CD14-positive monocyte (primary cell): ENCODE measurements at regions not wholly inside any gene's neighbourhood (a gene's known extent, or its start where the extent isn't known, plus 50 kb on each side); places are given as distances from the start of the nearest gene placed in this dataset.

Experiments used
- DNase-seq, 3 donors: peaks; one replicate each; pipeline ENCODE4 v3.0.0-alpha.2; 2011 to 2022
- H2AFZ ChIP-seq: 2 replicates; pipeline ENCODE4 v1.6.0; 2012; ENCODE audit warnings: mild to moderate bottlenecking, low read depth, low read length, inconsistent platforms; ENCODE audit not compliant: insufficient read depth, poor library complexity, severe bottlenecking
- H3K27ac ChIP-seq, 2 donors: 1 replicate in 1 of 2; 2 replicates in 1 of 2; pipeline ENCODE4 v1.5.1; 2012 to 2013; ENCODE audit warnings: low read length in 2 of 2, control low read depth in 1 of 2, inconsistent platforms in 1 of 2, low read depth in 1 of 2, mild to moderate bottlenecking in 1 of 2
- H3K27me3 ChIP-seq, 2 donors: one replicate each; pipeline versions ENCODE4 v1.6.0 to v1.6.1; 2011 to 2013; ENCODE audit warnings: low read length in 2 of 2; ENCODE audit not compliant: control insufficient read depth in 2 of 2, insufficient read depth in 2 of 2
- H3K36me3 ChIP-seq, 2 donors: replicated peaks in 1 of 2; 1 replicate in 1 of 2; 2 replicates in 1 of 2; pipeline versions ENCODE4 v1.5.1 to v1.6.1; 2012 to 2013; ENCODE audit warnings: low read length in 2 of 2, control low read depth in 1 of 2, inconsistent platforms in 1 of 2, mild to moderate bottlenecking in 1 of 2; ENCODE audit not compliant: insufficient read depth in 2 of 2, control insufficient read depth in 1 of 2
- H3K4me1 ChIP-seq, 2 donors: 1 replicate in 1 of 2; 2 replicates in 1 of 2; pipeline versions ENCODE4 v1.5.1 to v1.6.1; 2012 to 2013; ENCODE audit warnings: low read length in 2 of 2, control low read depth in 1 of 2, inconsistent platforms in 1 of 2, mild to moderate bottlenecking in 1 of 2, moderate library complexity in 1 of 2; ENCODE audit not compliant: insufficient read depth in 2 of 2, control insufficient read depth in 1 of 2
- H3K4me2 ChIP-seq: replicated peaks from 2 replicates; pipeline ENCODE3; 2012; ENCODE audit warnings: low read length, moderate library complexity, mild to moderate bottlenecking; ENCODE audit not compliant: poor library complexity, severe bottlenecking; ENCODE audit errors: extremely low read depth
- H3K4me3 ChIP-seq, 3 experiments: fragments of 200-600 bp in 1 of 3; sonication (generic) in 1 of 3; replicated peaks in 1 of 3; 1 replicate in 2 of 3; 2 replicates in 1 of 3; pipeline ENCODE4 v1.5.1; 2011 to 2013; ENCODE audit warnings: low read length in 3 of 3, mild to moderate bottlenecking in 3 of 3, control low read depth in 2 of 3, low read depth in 2 of 3, inconsistent platforms in 1 of 3, moderate library complexity in 1 of 3
- H3K79me2 ChIP-seq: 2 replicates; pipeline ENCODE4 v1.6.0; 2012; ENCODE audit warnings: mild to moderate bottlenecking, control low read depth, inconsistent platforms, low read length, moderate library complexity; ENCODE audit not compliant: insufficient read depth
- H3K9ac ChIP-seq: 2 replicates; pipeline ENCODE4 v1.6.0; 2017; ENCODE audit warnings: low read length, mild to moderate bottlenecking; ENCODE audit not compliant: insufficient read depth, poor library complexity, severe bottlenecking
- H3K9me3 ChIP-seq, 2 donors: replicated peaks in 1 of 2; 1 replicate in 1 of 2; 2 replicates in 1 of 2; pipeline versions ENCODE4 v1.5.1 to v1.6.1; 2012 to 2013; ENCODE audit warnings: low read length in 2 of 2, control low read depth in 1 of 2; ENCODE audit not compliant: control insufficient read depth in 1 of 2, insufficient read depth in 1 of 2
- H4K20me1 ChIP-seq: 2 replicates; pipeline ENCODE4 v1.6.0; 2012; ENCODE audit warnings: mild to moderate bottlenecking, low read length, control low read depth, moderate library complexity; ENCODE audit not compliant: insufficient read depth
- H3K27ac Mint-ChIP-seq, 7 donors: one replicate each; pipeline ENCODE4 v1.8.0; 2020; ENCODE audit warnings: mild to moderate bottlenecking in 7 of 7, mixed read lengths in 7 of 7, moderate library complexity in 6 of 7, inconsistent platforms in 2 of 7
- H3K27me3 Mint-ChIP-seq, 3 donors: one replicate each; pipeline ENCODE4 v1.8.0; 2021 to 2022; ENCODE audit warnings: low read depth in 3 of 3, mild to moderate bottlenecking in 3 of 3, mixed read lengths in 3 of 3, moderate library complexity in 3 of 3, inconsistent platforms in 1 of 3
- H3K36me3 Mint-ChIP-seq, 2 donors: one replicate each; pipeline ENCODE4 v1.8.0; 2020; ENCODE audit warnings: mixed read lengths in 2 of 2, inconsistent platforms in 1 of 2, mild to moderate bottlenecking in 1 of 2
- H3K4me1 Mint-ChIP-seq: one replicate; pipeline ENCODE4 v1.8.0; 2020; ENCODE audit warnings: mild to moderate bottlenecking, mixed read lengths
- H3K4me3 Mint-ChIP-seq, 2 donors: one replicate each; pipeline ENCODE4 v1.8.0; 2020; ENCODE audit warnings: mild to moderate bottlenecking in 2 of 2, mixed read lengths in 2 of 2, moderate library complexity in 1 of 2
- H3K9me3 Mint-ChIP-seq, 7 donors: one replicate each; pipeline ENCODE4 v1.8.0; 2020 to 2022; ENCODE audit warnings: mixed read lengths in 7 of 7, mild to moderate bottlenecking in 6 of 7, moderate library complexity in 6 of 7, inconsistent platforms in 2 of 7
- WGBS: methylation state at CpG from one replicate; pipeline ENCODE4 v1.1.5; 2013; ENCODE audit warnings: missing lambda C conversion rate; ENCODE audit not compliant: insufficient coverage; 5-methylcytosine and 5-hydroxymethylcytosine counted together
- intact Hi-C, 2 donors: fragments of 100-400 bp; cut with micrococcal nuclease; formaldehyde crosslinking; loops; one replicate each; pipeline versions ENCODE4 v1.15.0 to v1.15.1; 2023
- TF ChIP-seq, protein P1 (sequence below): fragments of 200-600 bp; IDR thresholded peaks from one replicate; pipeline ENCODE4 v1.8.0; 2022; ENCODE audit warnings: antibody characterized with exemption, mild to moderate bottlenecking

DNA sequence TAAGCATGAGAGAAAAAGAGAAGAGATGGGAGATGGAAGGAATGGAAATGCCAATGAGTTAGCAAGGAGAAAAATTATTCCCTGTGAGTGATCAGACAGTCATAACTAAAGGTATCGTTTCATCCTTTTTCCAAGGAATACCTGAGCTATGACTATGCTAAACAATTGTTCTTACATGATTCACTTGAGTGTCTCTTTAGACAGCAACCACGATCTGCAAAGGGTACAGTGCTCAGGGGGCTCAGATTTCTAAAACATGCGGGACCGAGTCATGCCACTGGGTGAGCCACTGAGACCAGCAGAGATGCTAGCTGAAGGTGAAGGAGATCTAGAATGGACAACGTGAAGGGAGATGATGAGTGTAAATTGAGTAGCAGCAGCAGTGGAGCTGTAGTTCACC lies 78.0 kb upstream of the CTTNBP2 start:
- H3K36me3 Mint-ChIP-seq = no peaks in the 10 kb centered on the region
- Histone ChIP-seq H3K36me3 (no peaks in the 10 kb centered on the region), H3K9me3 (no peaks in the 10 kb centered on the region), H3K27ac (no peak overlapping the region), H3K9ac (no peak overlapping the region), H3K79me2 (no peaks in the 10 kb centered on the region), H3K4me2 (no peak overlapping the region), H3K4me1 (no peaks in the 10 kb centered on the region), H3K4me3 (no peak overlapping the region), H4K20me1 (no peaks in the 10 kb centered on the region), H2AFZ (no peak overlapping the region), H3K27me3 (no peaks in the 10 kb centered on the region)
- intact Hi-C loops = no loop called here
- H3K4me1 Mint-ChIP-seq = no peaks in the 10 kb centered on the region
- H3K4me3 Mint-ChIP-seq = no peak overlapping the region
- H3K9me3 Mint-ChIP-seq = peaks cover 0 to 3% (median 0%) of the 10 kb centered on the region in 7 donors
- 93% methylated on average over 3 of the region's 5 CpGs for WGBS
- TF ChIP-seq, protein P1, sequence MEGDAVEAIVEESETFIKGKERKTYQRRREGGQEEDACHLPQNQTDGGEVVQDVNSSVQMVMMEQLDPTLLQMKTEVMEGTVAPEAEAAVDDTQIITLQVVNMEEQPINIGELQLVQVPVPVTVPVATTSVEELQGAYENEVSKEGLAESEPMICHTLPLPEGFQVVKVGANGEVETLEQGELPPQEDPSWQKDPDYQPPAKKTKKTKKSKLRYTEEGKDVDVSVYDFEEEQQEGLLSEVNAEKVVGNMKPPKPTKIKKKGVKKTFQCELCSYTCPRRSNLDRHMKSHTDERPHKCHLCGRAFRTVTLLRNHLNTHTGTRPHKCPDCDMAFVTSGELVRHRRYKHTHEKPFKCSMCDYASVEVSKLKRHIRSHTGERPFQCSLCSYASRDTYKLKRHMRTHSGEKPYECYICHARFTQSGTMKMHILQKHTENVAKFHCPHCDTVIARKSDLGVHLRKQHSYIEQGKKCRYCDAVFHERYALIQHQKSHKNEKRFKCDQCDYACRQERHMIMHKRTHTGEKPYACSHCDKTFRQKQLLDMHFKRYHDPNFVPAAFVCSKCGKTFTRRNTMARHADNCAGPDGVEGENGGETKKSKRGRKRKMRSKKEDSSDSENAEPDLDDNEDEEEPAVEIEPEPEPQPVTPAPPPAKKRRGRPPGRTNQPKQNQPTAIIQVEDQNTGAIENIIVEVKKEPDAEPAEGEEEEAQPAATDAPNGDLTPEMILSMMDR = no peak
- DNase-seq = no peak
- H3K27me3 Mint-ChIP-seq = peaks cover 0 to 2% (median 0%) of the 10 kb centered on the region in 3 donors
- no peak overlapping the region for H3K27ac Mint-ChIP-seq

DNA sequence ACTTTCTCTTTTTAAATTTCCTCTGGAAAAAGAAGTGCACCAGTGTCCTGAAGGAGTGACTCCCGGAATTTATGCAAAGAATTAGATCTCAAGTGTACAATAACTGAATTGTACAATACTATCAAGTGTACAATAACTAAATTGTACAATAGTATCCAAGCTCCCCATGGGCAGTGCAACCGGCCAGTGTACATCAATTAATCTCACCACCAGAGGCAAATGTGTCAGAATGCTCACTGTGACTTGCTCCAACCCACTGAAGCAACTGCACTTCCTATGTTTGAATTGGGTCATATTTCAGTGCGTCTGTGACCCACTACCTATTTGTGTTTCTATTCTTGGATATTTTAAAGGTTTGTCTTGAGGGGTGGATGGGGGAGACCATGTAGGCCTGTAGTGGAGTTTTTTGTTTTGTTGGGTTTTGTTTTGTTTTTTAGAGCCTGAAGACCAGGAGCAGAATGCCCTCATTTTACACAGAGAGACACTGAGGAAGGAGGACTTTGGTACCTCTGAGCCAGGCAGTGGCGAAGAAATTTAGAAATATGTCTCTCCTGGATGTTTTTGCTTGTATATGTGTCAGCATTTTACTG lies 78.5 kb upstream of the CTTNBP2 start:
- Histone ChIP-seq H3K27ac (no peak overlapping the region), H3K79me2 (no peaks in the 10 kb centered on the region), H3K4me2 (no peak overlapping the region), H4K20me1 (no peaks in the 10 kb centered on the region), H3K4me3 (no peak overlapping the region), H3K36me3 (no peaks in the 10 kb centered on the region), H3K27me3 (no peaks in the 10 kb centered on the region), H2AFZ (no peak overlapping the region), H3K9ac (no peak overlapping the region), H3K4me1 (no peaks in the 10 kb centered on the region), H3K9me3 (no peaks in the 10 kb centered on the region)
- WGBS = no CpG with 5 or more reads among the region's 4 CpGs
- H3K4me1 Mint-ChIP-seq = no peaks in the 10 kb centered on the region
- no peak for DNase-seq
- H3K36me3 Mint-ChIP-seq = no peaks in the 10 kb centered on the region
- intact Hi-C loops = no loop called here
- peaks cover 0 to 3% (median 0%) of the 10 kb centered on the region in 7 donors for H3K9me3 Mint-ChIP-seq
- no peak overlapping the region for H3K27ac Mint-ChIP-seq
- H3K4me3 Mint-ChIP-seq = no peak overlapping the region
- TF ChIP-seq, protein P1 = no peak
- peaks cover 0 to 2% (median 0%) of the 10 kb centered on the region in 3 donors for H3K27me3 Mint-ChIP-seq
